GM23338 (cell line): ENCODE measurements at regions not wholly inside any gene's neighbourhood (a gene's known extent, or its start where the extent isn't known, plus 50 kb on each side); places are given as distances from the start of the nearest gene placed in this dataset.

Experiments used
- ATAC-seq: fragments of 200-7000 bp; cut with Tn5 transposase; 3 replicates; pipeline ENCODE4 v1.9.1; 2020
- DNase-seq: peaks from one replicate; pipeline ENCODE4 v3.0.0-alpha.2; 2015; ENCODE audit warnings: low spot score
- H2AFZ ChIP-seq: fragments of 200-600 bp; sonication (generic); 2 replicates; pipeline ENCODE4 v1.8.0; 2016; ENCODE audit warnings: antibody characterized with exemption, mild to moderate bottlenecking, moderate library complexity
- H3F3A ChIP-seq: fragments of 200-600 bp; sonication (generic); replicated peaks from 2 replicates; pipeline ENCODE4 v1.8.0; 2017; ENCODE audit warnings: antibody characterized with exemption, mixed run types, low read depth
- H3K27ac ChIP-seq: fragments of 200-600 bp; sonication (generic); 2 replicates; pipeline ENCODE4 v1.6.1; 2016; ENCODE audit warnings: low read depth
- H3K27me3 ChIP-seq: fragments of 200-600 bp; sonication (generic); 2 replicates; pipeline ENCODE4 v1.8.0; 2016; ENCODE audit warnings: mild to moderate bottlenecking, mixed run types, moderate library complexity; ENCODE audit not compliant: insufficient read depth
- H3K36me3 ChIP-seq: fragments of 200-600 bp; sonication (generic); 2 replicates; pipeline ENCODE4 v1.8.0; 2016; ENCODE audit warnings: mild to moderate bottlenecking; ENCODE audit not compliant: insufficient read depth
- H3K4me1 ChIP-seq: fragments of 200-600 bp; sonication (generic); 2 replicates; pipeline ENCODE4 v1.8.0; 2016; ENCODE audit warnings: mild to moderate bottlenecking, moderate library complexity; ENCODE audit not compliant: insufficient read depth
- H3K4me2 ChIP-seq: fragments of 200-600 bp; sonication (generic); 2 replicates; pipeline ENCODE4 v1.7.1; 2017; ENCODE audit warnings: mixed run types
- H3K4me3 ChIP-seq: fragments of 200-600 bp; sonication (generic); 2 replicates; pipeline ENCODE4 v1.6.1; 2016; ENCODE audit warnings: mixed run types
- H3K79me2 ChIP-seq: fragments of 200-600 bp; sonication (generic); replicated peaks from 2 replicates; pipeline ENCODE4 v1.8.0; 2017; ENCODE audit warnings: mild to moderate bottlenecking; ENCODE audit not compliant: insufficient read depth
- H3K9me2 ChIP-seq: fragments of 200-600 bp; sonication (generic); 2 replicates; pipeline ENCODE4 v1.8.0; 2017; ENCODE audit not compliant: insufficient read depth
- H4K20me1 ChIP-seq: fragments of 200-600 bp; sonication (generic); replicated peaks from 2 replicates; pipeline ENCODE4 v1.8.0; 2017; ENCODE audit warnings: mild to moderate bottlenecking; ENCODE audit not compliant: insufficient read depth
- H3K27ac Mint-ChIP-seq: 2 replicates; pipeline ENCODE4 v1.8.0; 2020; ENCODE audit warnings: inconsistent platforms, mild to moderate bottlenecking, moderate library complexity, mixed read lengths
- H3K27me3 Mint-ChIP-seq: 3 replicates; pipeline ENCODE4 v1.8.0; 2022; ENCODE audit warnings: low read depth, mild to moderate bottlenecking, moderate library complexity, mixed read lengths, inconsistent platforms; ENCODE audit not compliant: insufficient read depth, poor library complexity
- H3K36me3 Mint-ChIP-seq: 3 replicates; pipeline ENCODE4 v1.8.0; 2021; ENCODE audit warnings: low read depth, mild to moderate bottlenecking, inconsistent platforms, moderate library complexity, mixed read lengths
- H3K4me1 Mint-ChIP-seq: 3 replicates; pipeline ENCODE4 v1.8.0; 2020; ENCODE audit warnings: mild to moderate bottlenecking, inconsistent platforms, mixed read lengths
- H3K4me3 Mint-ChIP-seq: 3 replicates; pipeline ENCODE4 v1.8.0; 2021; ENCODE audit warnings: moderate library complexity, mild to moderate bottlenecking, inconsistent platforms, mixed read lengths
- H3K9me3 Mint-ChIP-seq: 3 replicates; pipeline ENCODE4 v1.8.0; 2020; ENCODE audit warnings: moderate library complexity, mild to moderate bottlenecking, inconsistent platforms, mixed read lengths
- CREB1 ChIP-seq: fragments of 250-450 bp; sonication (Bioruptor Pico); IDR thresholded peaks from 2 replicates; pipeline ENCODE4 v1.5.0; 2020; ENCODE audit warnings: low read depth, mild to moderate bottlenecking, moderate library complexity
- EZH2 ChIP-seq: fragments of 200-600 bp; sonication (generic); IDR thresholded peaks from one replicate; pipeline ENCODE4 v1.8.0; 2017; ENCODE audit warnings: antibody characterized with exemption, mild to moderate bottlenecking, low read depth; ENCODE audit not compliant: unreplicated experiment
- EZH2phosphoT487 ChIP-seq: fragments of 200-600 bp; sonication (generic); IDR thresholded peaks from one replicate; pipeline ENCODE4 v1.8.1; 2018; ENCODE audit warnings: antibody characterized with exemption; ENCODE audit not compliant: unreplicated experiment
- NANOG ChIP-seq: IDR thresholded peaks from 2 replicates; pipeline ENCODE4 v1.6.1; 2016; ENCODE audit warnings: antibody characterized with exemption, borderline replicate concordance
- POLR2AphosphoS5 ChIP-seq: IDR thresholded peaks from 2 replicates; pipeline ENCODE4 v1.6.1; 2016; ENCODE audit warnings: antibody characterized with exemption, low read depth
- STAT1 ChIP-seq: IDR thresholded peaks from one replicate; pipeline ENCODE4 v1.6.1; 2016; ENCODE audit warnings: antibody characterized with exemption; ENCODE audit not compliant: unreplicated experiment
- ZNF114 ChIP-seq: fragments of 250-450 bp; sonication (Bioruptor Pico); IDR thresholded peaks from 2 replicates; pipeline ENCODE4 v1.5.0; 2020; ENCODE audit warnings: mild to moderate bottlenecking, moderate library complexity
- ZNF331 ChIP-seq: fragments of 250-450 bp; sonication (Bioruptor Pico); IDR thresholded peaks from 2 replicates; pipeline ENCODE4 v1.5.0; 2020; ENCODE audit warnings: low read depth, mild to moderate bottlenecking, moderate library complexity
- ZNF462 ChIP-seq: fragments of 250-450 bp; sonication (Bioruptor Pico); IDR thresholded peaks from 2 replicates; pipeline ENCODE4 v1.5.0; 2020; ENCODE audit warnings: mild to moderate bottlenecking, moderate library complexity
- TF ChIP-seq, protein P1 (sequence below): IDR thresholded peaks from one replicate; pipeline ENCODE4 v1.6.1; 2018; ENCODE audit warnings: antibody characterized with exemption; ENCODE audit not compliant: unreplicated experiment

DNA sequence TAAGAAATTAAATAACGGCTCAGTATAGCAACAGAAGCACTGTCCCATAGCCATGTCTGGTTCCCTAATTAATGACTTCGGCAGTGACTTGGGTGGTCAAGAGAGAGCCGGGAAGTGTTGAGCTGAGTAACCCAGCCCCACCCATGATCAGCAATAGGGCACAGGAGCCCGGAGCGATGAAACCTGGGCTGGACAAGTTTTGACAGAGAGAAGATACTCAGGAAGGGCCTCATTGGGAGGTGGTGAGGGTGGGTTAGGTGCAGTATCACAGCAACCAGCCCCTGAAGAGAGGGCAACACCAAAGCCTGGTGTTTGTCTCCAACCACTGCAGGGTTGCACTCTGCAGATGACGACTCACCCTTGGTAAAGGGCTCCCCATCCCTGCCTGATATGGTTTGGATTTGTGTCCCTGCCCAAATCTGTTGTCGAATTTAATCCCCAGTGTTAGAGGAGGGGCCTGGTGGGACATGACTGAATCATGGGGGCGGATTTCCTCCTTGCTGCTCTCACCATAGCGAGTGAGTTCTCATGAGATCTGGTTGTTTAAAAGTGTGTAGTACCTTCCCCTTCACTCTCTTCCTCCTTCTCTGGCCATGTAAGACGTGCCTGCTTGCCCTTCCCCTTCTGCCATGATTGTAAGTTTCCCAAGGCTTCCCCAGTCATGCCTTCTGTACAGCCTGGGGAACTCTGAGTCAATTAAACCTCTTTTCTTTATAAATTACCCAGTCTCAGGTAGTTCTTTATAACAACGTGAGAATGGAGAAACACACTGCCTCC is 124.9 kb upstream of the MED13L start (continued):
- TF ChIP-seq ZNF462 (CRISPR knock-in tag) (no peak), CREB1 (CRISPR knock-in tag) (no peak), POLR2AphosphoS5 (no peak)
- TF ChIP-seq, protein P1, sequence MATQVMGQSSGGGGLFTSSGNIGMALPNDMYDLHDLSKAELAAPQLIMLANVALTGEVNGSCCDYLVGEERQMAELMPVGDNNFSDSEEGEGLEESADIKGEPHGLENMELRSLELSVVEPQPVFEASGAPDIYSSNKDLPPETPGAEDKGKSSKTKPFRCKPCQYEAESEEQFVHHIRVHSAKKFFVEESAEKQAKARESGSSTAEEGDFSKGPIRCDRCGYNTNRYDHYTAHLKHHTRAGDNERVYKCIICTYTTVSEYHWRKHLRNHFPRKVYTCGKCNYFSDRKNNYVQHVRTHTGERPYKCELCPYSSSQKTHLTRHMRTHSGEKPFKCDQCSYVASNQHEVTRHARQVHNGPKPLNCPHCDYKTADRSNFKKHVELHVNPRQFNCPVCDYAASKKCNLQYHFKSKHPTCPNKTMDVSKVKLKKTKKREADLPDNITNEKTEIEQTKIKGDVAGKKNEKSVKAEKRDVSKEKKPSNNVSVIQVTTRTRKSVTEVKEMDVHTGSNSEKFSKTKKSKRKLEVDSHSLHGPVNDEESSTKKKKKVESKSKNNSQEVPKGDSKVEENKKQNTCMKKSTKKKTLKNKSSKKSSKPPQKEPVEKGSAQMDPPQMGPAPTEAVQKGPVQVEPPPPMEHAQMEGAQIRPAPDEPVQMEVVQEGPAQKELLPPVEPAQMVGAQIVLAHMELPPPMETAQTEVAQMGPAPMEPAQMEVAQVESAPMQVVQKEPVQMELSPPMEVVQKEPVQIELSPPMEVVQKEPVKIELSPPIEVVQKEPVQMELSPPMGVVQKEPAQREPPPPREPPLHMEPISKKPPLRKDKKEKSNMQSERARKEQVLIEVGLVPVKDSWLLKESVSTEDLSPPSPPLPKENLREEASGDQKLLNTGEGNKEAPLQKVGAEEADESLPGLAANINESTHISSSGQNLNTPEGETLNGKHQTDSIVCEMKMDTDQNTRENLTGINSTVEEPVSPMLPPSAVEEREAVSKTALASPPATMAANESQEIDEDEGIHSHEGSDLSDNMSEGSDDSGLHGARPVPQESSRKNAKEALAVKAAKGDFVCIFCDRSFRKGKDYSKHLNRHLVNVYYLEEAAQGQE = no peak

- no peaks in the 10 kb centered on the region for H3K36me3 ChIP-seq
- Mint-ChIP-seq H3K27ac (no peak overlapping the region), H3K4me3 (no peak overlapping the region), H3K27me3 (peaks cover 2% of the 10 kb centered on the region), H3K4me1 (peaks cover 7% of the 10 kb centered on the region), H3K36me3 (no peaks in the 10 kb centered on the region), H3K9me3 (peaks cover 3% of the 10 kb centered on the region; the same call in 2 of the 3 replicates)
- H3K27me3 ChIP-seq = no peaks in the 10 kb centered on the region
- no peak overlapping the region for H3K4me3 ChIP-seq
- no peak overlapping the region for H3K4me2 ChIP-seq
- no peaks in the 10 kb centered on the region for H3K4me1 ChIP-seq
- DNase-seq (no peak), ATAC-seq (no peak)
- H3K9me2 ChIP-seq = no peaks in the 10 kb centered on the region
- H4K20me1 ChIP-seq = no peaks in the 10 kb centered on the region
- no peak overlapping the region for H2AFZ ChIP-seq
- no peak overlapping the region for H3K27ac ChIP-seq
- no peaks in the 10 kb centered on the region for H3K79me2 ChIP-seq
- no peaks in the 10 kb centered on the region for H3F3A ChIP-seq
- no peak for TF ChIP-seq ZNF331
- no peak for TF ChIP-seq ZNF114
- TF ChIP-seq STAT1 = no peak
- no peak for TF ChIP-seq EZH2phosphoT487
- no peak for TF ChIP-seq EZH2
- TF ChIP-seq NANOG = no peak
- TF ChIP-seq POLR2AphosphoS5 = no peak
- TF ChIP-seq, protein P1 = no peak
These were observed 126.1 kb upstream of the MED13L start for GRCh38 chr12:116403546-116403945.
